ENCODE measurements at regions not wholly inside any gene's neighbourhood (a gene's known extent, or its start where the extent isn't known, plus 50 kb on each side); places are given as distances from the start of the nearest gene placed in this dataset.
"Not testable (repeated sequence)": the region's sequence is repeated elsewhere in the genome, so short reads cannot be mapped to it uniquely, and the experiment has no call there.

DNA sequence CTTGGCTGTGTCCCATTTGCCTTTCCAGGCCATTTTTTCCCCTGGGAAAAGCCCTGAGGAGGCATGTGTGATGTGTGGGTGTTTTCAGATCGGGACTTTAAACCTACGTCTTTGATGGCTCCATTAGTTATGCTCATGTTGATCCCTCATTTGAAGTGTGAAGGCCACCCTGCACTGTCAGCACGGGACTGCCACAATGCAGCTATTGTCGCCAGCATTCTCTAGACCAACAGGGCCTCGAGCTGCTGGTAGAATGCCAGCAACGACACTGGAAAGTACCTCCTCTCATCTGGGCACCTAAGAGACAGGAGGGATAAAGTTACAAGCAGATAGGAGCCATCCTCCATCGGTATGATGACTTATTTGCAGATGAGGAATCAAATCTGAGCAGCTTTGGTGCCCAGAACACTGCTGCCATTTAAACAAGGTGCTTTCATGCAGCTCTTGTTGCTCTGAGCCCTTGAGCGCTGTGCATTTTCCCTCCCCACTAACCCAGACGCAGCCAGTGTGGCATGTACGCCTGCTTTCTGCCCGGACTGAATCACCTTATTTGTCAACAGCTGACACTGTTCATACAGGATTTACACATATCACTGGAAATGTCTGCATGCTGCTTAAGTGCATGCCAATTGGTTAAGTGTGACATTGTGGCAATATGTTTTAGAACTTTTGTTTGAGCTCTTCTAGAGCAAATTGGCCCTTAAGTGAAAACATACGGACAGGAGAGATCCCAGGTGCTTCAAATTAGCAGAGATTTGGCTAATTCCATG is 175.0 kb upstream of the PITRM1 start:
- no peak overlapping the region for H3K27ac ChIP-seq (ENCODE audit: low read depth, low read length)
- WGBS, 3 donors: 33 to 90% (median 81%) methylated on average over 12 of the region's 12 CpGs

DNA sequence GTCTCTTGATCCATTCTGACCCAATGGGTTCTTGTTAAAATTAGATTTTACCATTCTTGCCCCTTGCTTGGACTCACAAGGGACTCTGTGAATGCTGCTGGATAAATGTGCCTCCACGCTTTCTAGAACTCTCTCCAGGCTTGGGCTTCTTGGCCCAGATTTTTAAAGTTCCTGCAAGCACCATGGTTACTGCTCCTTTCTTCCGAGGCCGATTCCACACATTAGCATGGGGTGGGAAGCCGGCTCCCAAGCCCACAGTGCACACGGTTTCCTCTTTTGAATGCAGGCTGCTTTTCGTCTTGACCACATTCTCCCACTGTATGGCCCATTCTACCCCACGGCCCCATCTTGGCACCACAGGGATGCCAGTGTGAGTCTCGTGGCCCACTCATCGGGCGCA is 174.3 kb upstream of the PITRM1 start:
- no peak overlapping the region for H3K27ac ChIP-seq (ENCODE audit: low read depth, low read length)
- 75 to 88% (median 80%) methylated on average over 10 of the region's 10 CpGs for WGBS, 3 donors

DNA sequence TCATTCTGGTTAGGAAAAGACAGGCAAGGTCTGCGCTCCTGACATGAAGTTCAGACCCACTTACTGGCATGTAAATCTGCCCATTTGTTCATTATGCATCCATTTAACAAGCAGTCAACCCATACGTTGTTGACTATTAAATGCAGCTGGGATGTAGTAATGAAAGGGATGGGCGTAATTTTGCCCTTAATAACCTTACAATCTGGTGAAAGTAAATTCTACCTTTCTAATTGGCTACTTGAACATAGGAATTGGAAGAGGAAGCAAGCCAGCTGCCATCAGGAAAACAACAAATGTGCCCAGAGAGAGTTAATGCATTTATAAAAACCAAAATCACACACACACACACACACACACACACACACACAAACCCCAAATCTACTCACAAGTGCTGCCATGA is 170.2 kb upstream of the PITRM1 start:
- 76 to 88% (median 86%) methylated on average over 3 of the region's 3 CpGs for WGBS, 3 donors
- H3K27ac ChIP-seq (ENCODE audit: low read depth, low read length): no peak overlapping the region

DNA sequence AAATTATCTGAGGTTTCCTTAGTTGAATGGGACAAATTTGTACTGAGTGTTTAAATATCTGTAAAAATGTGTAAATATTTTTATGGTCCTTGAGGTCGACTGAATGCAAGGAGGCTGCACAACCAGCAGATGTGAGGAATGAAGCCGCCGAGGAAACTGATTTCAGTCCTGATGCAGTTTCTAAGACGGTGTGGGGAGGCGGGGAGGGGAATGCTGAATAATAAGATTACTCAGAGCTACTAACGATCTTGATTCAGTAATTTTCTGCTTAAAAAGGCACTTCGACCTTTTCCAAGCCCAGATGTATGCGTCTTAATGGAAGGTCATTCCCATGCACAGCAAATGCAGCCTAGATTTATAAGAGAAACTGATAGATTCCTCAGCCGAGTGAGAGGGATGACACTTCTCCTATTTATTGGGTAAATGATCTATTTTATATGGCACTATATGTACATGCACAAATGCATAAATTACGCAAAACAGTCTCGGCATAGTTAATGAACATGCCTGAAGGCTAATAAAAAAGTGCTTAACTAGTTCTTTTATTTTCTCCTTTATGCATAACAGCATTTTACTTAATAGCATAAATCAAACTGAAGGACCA is 167.6 kb upstream of the PITRM1 start:
- WGBS, 3 donors: 74 to 87% (median 85%) methylated on average over 11 of the region's 11 CpGs
- H3K27ac ChIP-seq (ENCODE audit: low read depth, low read length): no peak overlapping the region

DNA sequence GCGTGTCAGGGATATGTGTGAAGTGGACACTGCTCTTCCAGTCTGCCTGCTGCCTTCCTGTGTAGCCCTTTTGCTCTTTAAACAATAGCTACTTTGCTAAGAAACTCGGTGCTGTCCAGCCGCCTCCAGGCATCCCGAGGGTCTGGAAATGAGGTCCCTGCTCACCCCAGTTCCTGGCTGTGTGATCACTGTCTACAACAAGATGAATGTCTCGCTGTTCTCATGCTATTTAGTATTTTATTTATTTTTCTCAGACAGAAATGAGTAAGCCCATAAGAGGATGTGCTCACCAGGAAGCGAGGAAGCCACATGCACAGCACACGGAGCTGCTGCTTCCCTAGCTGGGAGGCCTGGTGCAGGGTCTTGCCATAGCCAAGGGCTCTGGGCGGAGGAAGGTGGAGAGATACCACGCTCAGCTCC is 167.0 kb upstream of the PITRM1 start:
- 53 to 62% (median 57%) methylated on average over 9 of the region's 9 CpGs for WGBS, 3 donors
- no peak overlapping the region for H3K27ac ChIP-seq (ENCODE audit: low read depth, low read length)

DNA sequence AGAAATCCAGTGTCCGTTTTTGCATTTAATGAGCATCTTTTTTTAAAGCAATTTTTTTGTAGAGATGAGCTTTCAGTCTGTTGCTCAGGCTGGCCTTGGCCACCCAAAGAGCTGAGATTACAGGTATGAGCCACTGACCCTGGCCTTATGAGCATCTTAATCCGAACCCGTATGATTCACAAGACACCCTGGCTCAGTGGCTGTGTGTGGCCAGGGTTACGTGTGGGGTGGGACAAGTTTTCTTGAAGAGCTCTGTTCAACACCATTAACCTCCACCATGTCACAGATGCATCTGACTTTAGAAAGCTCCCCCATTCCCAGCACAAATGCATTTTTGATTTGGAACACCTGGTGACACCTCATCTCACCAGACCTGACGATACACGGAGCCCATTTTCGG is 166.5 kb upstream of the PITRM1 start:
- H3K27ac ChIP-seq (ENCODE audit: low read depth, low read length): no peak overlapping the region
- WGBS, 3 donors: 64 to 89% (median 84%) methylated on average over 7 of the region's 7 CpGs

DNA sequence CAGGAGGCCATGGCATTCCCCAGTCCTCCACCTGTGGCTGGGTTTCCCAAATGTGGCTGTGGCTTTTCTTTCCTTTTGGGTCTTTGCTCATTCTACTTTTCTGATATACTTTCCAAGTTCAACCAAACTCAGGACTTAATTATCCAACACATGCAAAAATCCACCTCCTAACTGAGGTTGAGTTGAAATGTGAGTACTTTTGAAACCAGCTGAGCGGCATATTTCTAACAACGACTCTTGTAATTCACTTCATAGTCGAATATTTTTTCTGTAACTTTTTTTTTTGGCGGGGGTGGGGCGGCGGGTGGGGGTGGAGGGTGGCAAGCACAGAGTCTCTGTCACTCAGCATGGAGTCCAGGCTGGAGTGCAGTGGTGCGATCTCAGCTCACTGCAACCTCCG is 165.2 kb upstream of the PITRM1 start:
- no peak overlapping the region for H3K27ac ChIP-seq (ENCODE audit: low read depth, low read length)
- 82 to 98% (median 96%) methylated on average over 8 of the region's 8 CpGs for WGBS, 3 donors

DNA sequence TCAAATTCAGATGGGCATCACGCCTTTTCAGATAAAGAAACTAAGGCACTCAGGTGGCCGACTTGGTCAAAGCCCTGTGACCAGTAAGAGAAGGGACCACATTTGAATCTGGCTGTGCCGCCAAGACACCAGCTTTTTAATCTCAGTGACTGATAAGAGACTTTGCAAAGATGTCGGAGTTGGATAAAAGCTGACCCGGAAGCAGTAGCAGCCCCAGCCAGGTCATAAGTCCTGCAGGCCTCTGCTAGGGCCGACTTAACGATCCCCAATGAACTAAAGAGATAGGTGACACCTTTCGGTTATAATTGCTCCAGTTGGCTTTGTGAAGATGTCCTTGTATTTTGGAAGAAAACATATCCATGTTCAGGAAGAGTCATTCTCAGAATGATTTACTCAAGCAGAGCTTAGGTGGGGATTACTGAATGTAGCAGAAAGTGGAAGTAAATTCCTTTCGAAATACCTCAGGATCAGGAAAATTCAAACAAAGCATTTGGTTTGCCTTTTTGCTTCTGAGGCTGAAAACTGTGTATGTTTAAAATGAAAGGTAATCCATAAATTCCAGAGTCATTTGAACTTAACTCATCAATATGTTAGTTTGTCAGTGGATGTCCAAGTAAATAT is 164.2 kb upstream of the PITRM1 start:
- 76 to 93% (median 88%) methylated on average over 9 of the region's 9 CpGs for WGBS, 3 donors

DNA sequence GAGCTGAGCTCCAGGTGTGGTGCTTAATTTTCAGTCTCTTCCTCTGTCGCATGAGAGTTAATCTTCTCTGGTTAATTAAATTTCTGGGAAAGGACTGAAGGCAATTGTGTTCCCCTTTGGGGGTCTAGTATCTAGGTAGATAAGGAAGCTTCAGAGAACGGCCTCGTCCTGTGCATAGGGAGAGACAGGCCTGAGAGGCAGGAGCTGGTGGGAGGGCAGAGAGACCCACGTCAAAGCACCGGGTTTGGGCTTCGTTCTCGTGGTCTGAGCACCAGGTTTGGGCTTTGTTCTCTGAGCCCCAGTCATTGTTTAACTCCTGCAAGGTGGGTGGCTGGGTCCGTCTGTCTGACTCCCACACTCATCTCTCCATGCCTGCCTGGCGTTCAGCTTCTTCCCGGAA is 160.8 kb upstream of the PITRM1 start:
- 55 to 88% (median 84%) methylated on average over 10 of the region's 10 CpGs for WGBS, 3 donors
- H3K27ac ChIP-seq (ENCODE audit: low read depth, low read length): no peak overlapping the region

More for the DNA sequence above, 164.2 kb upstream of the PITRM1 start:
- H3K27ac ChIP-seq (ENCODE audit: low read depth, low read length): no peak overlapping the region

DNA sequence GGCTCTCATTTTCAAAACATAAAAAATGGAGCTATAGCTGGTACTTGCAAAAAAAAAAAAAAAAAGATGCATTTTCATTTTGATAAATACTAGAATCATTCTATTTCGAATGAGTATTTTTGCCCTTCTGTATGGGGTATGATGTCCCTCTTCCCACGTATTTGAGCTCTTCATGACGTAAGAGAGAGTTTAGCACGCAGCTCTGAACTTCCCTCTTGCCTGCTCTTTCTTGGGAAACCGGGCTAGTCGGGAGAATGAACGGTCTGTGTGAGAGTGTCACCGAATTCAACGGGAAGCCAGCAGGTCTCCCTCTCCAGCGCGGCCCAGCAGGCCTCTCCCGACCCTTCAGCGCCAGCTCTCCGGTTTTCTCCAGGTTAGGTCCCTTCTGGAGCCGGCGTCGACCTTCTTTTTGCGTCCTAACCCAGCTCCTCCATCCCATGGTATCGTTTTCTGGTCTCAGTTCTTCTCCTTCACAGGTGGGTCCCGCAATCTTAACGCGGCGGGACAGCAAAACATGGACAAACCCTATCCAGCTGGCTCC is 159.2 kb upstream of the PITRM1 start:
- H3K27ac ChIP-seq (ENCODE audit: low read depth, low read length): no peak overlapping the region
- 90 to 96% (median 95%) methylated on average over 23 of the region's 23 CpGs for WGBS, 3 donors

DNA sequence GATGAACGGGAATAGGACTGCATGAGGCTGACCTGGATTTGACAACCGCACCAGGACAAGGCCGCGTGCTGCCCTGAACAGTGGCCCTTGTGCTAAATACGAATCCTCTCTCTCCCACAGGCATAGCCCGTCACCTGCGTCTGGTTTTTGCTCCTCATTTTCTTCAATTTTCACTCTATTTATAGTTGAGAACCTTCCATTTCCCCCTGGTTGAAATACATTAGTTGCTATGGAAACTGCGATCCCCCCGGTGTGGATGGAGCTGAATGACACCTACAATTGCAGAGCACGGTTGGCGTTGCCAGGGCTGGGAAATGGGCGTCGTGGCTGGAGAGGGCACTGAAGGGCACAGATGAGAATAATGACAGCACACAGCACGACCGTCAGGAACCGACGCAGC is 158.6 kb upstream of the PITRM1 start:
- no peak overlapping the region for H3K27ac ChIP-seq (ENCODE audit: low read depth, low read length)
- WGBS, 3 donors: 85 to 96% (median 95%) methylated on average over 17 of the region's 17 CpGs

DNA sequence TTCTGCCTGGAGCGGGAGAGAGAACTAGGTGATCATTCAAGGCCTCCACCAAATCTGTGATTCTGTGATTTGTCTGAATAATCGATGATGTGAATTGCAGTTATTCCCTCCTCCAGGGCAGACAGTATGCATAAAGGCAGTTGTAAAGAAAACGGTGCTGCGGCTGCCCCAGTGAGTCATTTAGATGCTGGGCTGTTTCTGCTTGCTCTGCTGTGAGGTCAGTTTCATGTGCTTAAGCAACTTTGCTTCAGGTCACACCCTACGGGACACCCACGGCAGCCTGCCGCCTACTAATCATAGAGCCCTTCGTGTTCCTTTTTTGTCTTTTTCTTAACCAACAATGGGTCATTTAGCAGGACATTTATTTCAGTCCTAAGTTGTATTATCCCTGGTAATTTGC is 158.1 kb upstream of the PITRM1 start:
- WGBS, 3 donors: 43 to 68% (median 50%) methylated on average over 8 of the region's 8 CpGs
- H3K27ac ChIP-seq (ENCODE audit: low read depth, low read length): no peak overlapping the region

DNA sequence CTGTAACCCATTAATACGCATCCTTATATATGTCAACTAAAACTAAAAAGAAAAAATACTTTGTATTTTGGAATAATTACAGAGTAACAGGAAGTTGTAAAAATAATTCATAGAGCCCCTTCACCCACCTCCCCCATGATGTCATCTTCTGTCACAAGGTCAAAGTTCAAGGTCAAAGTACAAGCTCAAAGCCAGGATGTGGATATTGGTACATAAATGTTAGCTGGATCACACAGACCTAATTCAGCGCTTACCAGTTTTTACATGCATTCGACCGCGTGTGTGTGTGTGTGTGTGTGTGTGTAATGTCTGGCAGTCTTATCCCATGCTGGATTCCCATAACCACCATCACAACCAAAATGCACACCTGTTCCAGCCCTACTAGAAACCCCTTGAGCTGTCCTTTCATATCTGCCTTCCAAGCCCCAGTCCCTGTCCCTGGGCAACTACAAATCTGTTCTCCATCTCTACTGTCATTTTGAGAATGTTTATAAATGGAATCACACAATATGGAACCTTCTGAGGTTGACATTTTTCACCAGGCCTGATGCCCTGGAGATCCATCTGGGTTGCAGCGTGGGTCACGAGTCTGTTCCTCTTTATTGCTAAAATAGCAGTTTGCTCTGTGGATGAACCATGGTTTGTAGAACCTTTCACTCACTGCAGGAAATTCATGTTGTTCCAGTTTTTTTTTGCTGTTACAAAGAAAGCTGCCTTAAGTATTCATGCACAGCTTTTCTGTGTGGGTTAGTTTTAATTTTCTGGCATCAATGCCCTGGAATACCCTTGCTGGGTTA is 153.6 kb upstream of the PITRM1 start:
- WGBS, 3 donors: 83 to 86% (median 85%) methylated on average over 7 of the region's 7 CpGs
- H3K27ac ChIP-seq (ENCODE audit: low read depth, low read length): no peak overlapping the region

DNA sequence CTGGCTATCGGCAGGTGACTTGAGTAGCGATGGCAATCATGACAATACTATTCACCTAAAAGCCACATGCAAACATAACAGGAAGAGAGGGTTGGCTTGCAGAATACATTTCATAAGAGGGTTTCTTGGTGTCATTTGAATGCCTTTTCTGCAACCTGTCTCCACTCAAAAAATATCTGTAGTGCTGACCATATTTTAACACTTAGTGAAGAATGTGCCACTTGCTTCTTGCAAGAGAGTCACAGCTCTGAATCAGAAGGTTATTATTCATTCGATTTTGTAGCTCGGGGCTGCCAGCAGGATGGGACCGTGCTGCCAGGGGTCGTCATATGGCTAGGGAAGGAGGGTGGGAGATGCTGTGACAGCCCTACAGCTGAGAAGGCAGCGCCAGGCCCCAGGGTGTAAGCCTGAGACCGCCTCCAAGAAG is 152.0 kb upstream of the PITRM1 start:
- H3K27ac ChIP-seq (ENCODE audit: low read depth, low read length): no peak overlapping the region
- WGBS, 3 donors: 81 to 91% (median 89%) methylated on average over 8 of the region's 8 CpGs

DNA sequence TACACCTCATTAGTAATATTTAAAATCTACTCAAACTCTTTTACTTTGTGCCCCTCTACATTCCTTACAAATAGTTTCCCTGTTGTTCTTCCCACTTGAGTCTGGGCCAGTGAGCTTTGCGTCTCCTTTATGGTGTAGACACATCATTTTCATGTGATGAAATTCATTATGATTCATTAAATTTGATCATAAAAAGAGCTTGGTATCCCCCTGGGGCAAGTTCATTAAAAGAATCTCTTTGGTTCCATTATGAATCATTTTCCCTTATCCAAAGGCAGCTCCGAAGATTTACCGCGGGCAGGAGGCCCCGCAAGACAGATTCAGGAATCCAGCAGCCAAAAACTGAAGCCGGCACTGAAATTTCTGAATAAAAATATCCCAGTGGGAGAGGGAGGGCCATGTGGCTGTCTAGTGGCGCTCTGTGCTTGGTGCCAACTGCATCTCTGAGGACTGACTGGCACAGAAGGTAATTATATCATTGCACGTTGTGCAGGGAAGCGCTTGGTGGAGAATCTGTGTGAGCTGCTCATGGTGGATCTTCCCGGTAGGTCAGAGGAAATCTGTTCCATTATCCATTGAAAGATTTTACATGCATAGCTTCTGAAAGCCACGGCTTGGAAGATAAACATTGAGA is 151.4 kb upstream of the PITRM1 start:
- 55 to 82% (median 69%) methylated on average over 11 of the region's 11 CpGs for WGBS, 3 donors

DNA sequence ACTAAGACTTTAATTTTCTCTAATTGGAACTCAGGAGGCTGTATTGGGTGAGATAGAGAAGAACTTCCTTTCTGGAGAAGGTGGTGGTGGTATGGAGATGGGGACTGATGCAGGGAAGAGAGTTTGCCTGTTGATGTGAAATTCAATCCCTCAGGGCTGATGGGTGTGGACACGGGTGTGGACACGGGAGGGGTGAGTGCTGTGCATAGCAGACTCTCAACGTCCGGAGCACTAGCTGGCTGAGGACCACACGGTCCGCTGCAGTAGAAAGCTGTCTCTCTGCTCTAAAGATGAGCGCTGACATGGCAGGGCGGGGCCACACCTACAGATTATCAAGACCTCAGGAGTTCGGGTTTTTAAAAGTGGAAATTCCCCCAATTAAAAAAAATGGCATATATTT is 148.5 kb upstream of the PITRM1 start:
- 89 to 94% (median 93%) methylated on average over 9 of the region's 9 CpGs for WGBS, 3 donors
- no peak overlapping the region for H3K27ac ChIP-seq (ENCODE audit: low read depth, low read length)

More for the DNA sequence above, 151.4 kb upstream of the PITRM1 start:
- no peak overlapping the region for H3K27ac ChIP-seq (ENCODE audit: low read depth, low read length)

DNA sequence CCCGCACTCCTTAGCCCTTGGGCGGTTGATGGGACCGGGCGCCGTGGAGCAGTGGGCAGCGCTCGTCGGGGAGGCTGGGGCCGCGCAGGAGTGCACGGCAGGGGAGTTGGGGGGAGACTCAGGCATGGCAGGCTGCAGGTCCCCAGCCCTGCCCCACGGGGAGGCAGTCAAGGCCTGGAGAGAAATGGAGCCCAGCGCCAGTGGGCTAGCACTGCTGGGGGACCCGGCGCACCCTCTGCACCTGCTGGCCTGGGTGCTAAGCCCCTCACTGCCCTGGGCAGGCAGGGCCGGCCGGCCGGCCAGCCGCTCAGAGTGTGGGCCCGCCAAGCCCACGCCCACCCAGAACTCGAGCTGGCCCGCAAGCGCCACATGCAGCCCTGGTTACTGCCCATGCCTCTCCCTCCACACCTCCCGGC is 147.2 kb upstream of the PITRM1 start:
- H3K27ac ChIP-seq (ENCODE audit: low read depth, low read length): no peak overlapping the region
- WGBS, 3 donors: 91 to 94% (median 92%) methylated on average over 25 of the region's 25 CpGs

DNA sequence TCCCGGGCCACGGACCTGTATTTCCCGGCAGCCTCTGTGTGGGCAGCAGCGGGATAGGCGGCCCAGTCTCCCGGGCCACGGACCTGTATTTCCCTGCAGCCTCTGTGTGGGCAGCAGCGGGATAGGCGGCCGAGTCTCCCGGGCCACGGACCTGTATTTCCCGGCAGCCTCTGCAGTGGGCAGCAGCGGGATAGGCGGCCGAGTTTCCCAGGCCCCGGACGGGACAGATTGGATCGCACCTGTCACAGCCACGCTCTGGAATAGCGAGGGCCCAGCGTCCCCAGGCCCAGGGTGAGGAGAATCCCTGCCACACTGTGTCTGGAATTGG is 145.9 kb upstream of the PITRM1 start:
- 91 to 97% (median 95%) methylated on average over 22 of the region's 22 CpGs for WGBS, 3 donors

More for the DNA sequence above, 145.9 kb upstream of the PITRM1 start:
- H3K27ac ChIP-seq (ENCODE audit: low read depth, low read length): not testable (repeated sequence)

Measured in adipose tissue (tissue), 3 donors.